ENCODE measurements at regions not wholly inside any gene's neighbourhood (a gene's known extent, or its start where the extent isn't known, plus 50 kb on each side); places are given as distances from the start of the nearest gene placed in this dataset.

DNA sequence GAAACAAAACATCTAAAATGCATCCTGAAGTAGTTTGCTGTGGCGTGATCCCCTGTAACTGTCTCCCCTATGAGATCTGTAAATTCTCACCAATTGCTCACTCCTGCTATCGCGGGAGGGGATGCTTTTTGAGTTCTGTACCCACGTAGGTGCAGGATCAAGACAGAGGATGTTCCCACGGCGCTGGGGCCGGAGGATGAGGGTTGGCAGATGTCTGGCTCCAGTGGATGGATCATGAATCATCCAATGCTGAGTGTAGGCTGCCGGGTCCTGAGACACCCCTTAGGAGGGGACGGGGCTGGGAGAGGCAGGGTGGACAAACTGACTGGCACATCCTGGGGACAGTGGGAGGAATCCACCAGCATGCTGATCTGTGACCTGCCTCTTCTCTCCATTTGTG is 224.4 kb downstream of the USP6NL start:
- ATAC-seq (ENCODE audit: low read depth): no peak
- H3K9me3 Mint-ChIP-seq (ENCODE audit: insufficient read depth): no peaks in the 10 kb centered on the region
- H4K20me1 ChIP-seq (ENCODE audit: control insufficient read depth, insufficient read depth, low read length, poor library complexity, severe bottlenecking): no peaks in the 10 kb centered on the region
- no peak overlapping the region for H2AFZ ChIP-seq (ENCODE audit: insufficient read depth, low read depth, low read length, poor library complexity, severe bottlenecking)
- WGBS (ENCODE audit: insufficient coverage): 97% methylated on average over 6 of the region's 9 CpGs
- no peaks in the 10 kb centered on the region for H3K36me3 ChIP-seq (replicated peaks in 1 of 2; ENCODE audit: control extremely low read depth in 1 of 2, control insufficient read depth in 1 of 2, extremely low read depth in 1 of 2, insufficient read depth in 2 of 2, low read length in 1 of 2)
- H3K4me1 Mint-ChIP-seq: peaks cover 4% of the 10 kb centered on the region
- DNase-seq: no peak
- TF ChIP-seq EZH2 (IDR thresholded peaks at IDR 0.05; ENCODE audit: borderline replicate concordance, insufficient read depth, low read depth, low read length, poor library complexity, severe bottlenecking): no peak
- TF ChIP-seq, protein P1, sequence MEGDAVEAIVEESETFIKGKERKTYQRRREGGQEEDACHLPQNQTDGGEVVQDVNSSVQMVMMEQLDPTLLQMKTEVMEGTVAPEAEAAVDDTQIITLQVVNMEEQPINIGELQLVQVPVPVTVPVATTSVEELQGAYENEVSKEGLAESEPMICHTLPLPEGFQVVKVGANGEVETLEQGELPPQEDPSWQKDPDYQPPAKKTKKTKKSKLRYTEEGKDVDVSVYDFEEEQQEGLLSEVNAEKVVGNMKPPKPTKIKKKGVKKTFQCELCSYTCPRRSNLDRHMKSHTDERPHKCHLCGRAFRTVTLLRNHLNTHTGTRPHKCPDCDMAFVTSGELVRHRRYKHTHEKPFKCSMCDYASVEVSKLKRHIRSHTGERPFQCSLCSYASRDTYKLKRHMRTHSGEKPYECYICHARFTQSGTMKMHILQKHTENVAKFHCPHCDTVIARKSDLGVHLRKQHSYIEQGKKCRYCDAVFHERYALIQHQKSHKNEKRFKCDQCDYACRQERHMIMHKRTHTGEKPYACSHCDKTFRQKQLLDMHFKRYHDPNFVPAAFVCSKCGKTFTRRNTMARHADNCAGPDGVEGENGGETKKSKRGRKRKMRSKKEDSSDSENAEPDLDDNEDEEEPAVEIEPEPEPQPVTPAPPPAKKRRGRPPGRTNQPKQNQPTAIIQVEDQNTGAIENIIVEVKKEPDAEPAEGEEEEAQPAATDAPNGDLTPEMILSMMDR (IDR thresholded peaks at IDR 0.05): no peak
- H3K4me2 ChIP-seq (replicated peaks; ENCODE audit: low read depth, low read length, poor library complexity, severe bottlenecking): no peak overlapping the region
- peaks cover 9% of the 10 kb centered on the region for H3K27me3 Mint-ChIP-seq
- H3K9me3 ChIP-seq (ENCODE audit: control extremely low read depth in 1 of 3, control insufficient read depth in 2 of 3, insufficient read depth in 1 of 3, low read length in 2 of 3): peaks cover 0 to 14% (median 0%) of the 10 kb centered on the region in 3 donors
- no peaks in the 10 kb centered on the region for H3K27me3 ChIP-seq (replicated peaks in 1 of 4; ENCODE audit: control extremely low read depth in 1 of 4, control insufficient read depth in 3 of 4, insufficient read depth in 4 of 4, low read length in 3 of 4)
- no peaks in the 10 kb centered on the region for H3K79me2 ChIP-seq (ENCODE audit: control insufficient read depth, insufficient read depth, low read length)
- POLR2A ChIA-PET: no interaction called here
- intact Hi-C loops (cut with micrococcal nuclease): no loop called here
- H3K9ac ChIP-seq (ENCODE audit: low read length): no peak overlapping the region
- peaks cover 0 to 5% of the 10 kb centered on the region in 2 donors for H3K4me1 ChIP-seq (ENCODE audit: control insufficient read depth in 2 of 2, insufficient read depth in 2 of 2, low read length in 2 of 2)
- H3K27ac Mint-ChIP-seq: no peak overlapping the region
- CTCF ChIA-PET: interaction anchor here (0.7 kb wide), 1 partner anchor 16 kb away, joined by 3 read pairs; no protein-coding TSS in a partner anchor
- no peak overlapping the region for H3K4me3 Mint-ChIP-seq
- no peak overlapping the region for H3K4me3 ChIP-seq (ENCODE audit: control extremely low read depth in 1 of 5, extremely low read depth in 1 of 5, insufficient read depth in 1 of 5, low read depth in 2 of 5, low read length in 4 of 5)
- no peak overlapping the region for H3K27ac ChIP-seq (ENCODE audit: low read length in 2 of 2)
